ENCODE measurements at regions not wholly inside any gene's neighbourhood (a gene's known extent, or its start where the extent isn't known, plus 50 kb on each side); places are given as distances from the start of the nearest gene placed in this dataset.

GRCh38 chr1:213899413-213899812, 88.4 kb upstream of the PROX1 start:
- TF ChIP-seq REST (IDR thresholded peaks at IDR 0.05; ENCODE audit: borderline replicate concordance) (no peak), CTCF (IDR thresholded peaks at IDR 0.05; ENCODE audit: poor library complexity, severe bottlenecking) (no peak), POLR2AphosphoS5 (IDR thresholded peaks at IDR 0.05) (no peak)
